ENCODE measurements at regions not wholly inside any gene's neighbourhood (a gene's known extent, or its start where the extent isn't known, plus 50 kb on each side); places are given as distances from the start of the nearest gene placed in this dataset.

DNA sequence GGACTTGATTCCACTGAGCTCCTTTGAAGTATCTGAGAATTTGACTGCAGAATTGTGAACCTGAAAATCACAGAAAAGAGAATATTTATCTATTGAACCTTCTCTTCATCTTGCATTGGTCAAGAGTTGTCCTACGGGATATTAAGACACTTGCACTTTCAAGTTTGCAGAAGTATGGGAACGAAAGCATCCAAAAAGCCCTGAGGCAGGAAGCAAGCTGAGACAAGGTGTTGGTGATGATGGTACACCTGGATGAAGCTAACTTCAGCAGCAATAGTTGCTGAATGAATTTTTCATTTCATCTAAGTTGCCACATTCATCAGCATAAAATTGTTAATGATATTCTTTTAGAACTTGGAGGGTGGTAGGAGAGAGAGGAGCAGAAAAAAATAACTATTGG is 686.6 kb upstream of the ADAMTS5 start:
- DNase-seq: no peak

DNA sequence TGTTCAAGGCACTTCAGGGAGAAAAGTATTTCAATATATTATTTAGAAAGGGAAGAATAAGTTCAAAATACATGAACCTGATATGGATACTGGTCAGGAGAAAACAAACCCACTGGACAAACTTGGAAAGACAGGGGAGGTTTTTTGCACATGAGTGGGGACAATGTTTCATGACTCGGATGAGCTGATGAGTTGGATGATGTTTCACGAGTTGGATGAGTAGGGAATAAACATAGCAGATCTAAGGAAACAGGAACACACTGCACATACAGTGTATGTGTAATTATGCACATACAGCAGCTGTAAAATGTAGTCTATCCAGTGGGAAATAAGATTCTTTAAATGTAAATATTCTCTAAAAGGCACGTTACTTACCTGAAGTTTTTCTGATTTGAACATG is 682.9 kb upstream of the ADAMTS5 start:
- DNase-seq: no peak

DNA sequence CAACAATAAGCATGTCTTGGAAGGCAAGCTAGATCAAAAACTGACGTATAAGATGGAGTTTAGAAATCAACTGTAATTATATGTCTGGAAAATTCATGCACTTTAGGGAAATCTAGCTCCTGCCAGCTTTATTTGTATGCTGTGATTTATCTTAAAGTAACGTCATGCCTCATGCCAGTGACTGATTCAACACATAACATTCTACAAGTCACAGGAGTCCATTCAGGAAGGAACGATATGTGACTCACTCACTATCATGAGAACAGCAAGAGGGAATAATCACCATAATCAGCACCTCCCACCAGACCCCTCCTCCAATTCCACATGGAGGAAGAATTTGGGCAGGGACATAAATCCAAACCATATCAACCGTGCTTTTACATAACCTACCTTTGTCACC is 682.4 kb upstream of the ADAMTS5 start:
- DNase-seq: no peak

DNA sequence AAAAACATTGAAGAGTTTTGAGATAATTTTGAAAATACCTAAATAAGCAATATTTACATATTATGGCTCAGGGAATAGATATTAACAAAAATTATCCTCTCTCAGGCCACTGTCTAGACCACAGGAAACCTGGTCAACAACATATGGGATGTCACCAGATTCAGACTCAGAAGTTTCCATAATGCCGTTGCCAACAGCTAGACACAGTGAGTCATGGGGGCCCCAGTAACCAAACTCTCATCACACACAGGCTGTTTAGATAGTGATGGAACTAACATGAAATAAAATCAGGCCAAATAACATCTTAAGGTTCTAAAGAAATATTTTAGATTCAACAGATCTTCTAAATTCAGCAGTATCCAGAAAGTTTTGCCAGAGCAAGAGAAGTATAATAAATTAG is 681.7 kb upstream of the ADAMTS5 start:
- DNase-seq: no peak

DNA sequence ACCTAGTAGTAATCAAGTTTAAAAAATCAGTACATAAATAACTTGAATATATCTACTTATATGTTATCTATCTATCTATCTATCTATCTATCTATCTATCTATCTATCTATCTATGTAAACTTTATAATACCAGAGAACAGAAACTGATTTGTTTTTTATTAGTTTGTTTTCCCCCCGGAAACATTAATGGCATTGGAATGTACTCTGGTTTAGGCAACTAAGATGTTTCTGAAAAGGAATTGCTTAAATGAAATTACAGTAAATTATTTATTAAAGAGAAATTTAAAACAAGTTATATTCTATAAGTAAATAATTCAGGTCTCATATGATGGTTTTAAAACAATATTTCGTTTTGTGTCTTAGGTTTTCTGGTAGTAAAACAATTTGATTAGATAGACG is 681.0 kb upstream of the ADAMTS5 start:
- no peak for DNase-seq

DNA sequence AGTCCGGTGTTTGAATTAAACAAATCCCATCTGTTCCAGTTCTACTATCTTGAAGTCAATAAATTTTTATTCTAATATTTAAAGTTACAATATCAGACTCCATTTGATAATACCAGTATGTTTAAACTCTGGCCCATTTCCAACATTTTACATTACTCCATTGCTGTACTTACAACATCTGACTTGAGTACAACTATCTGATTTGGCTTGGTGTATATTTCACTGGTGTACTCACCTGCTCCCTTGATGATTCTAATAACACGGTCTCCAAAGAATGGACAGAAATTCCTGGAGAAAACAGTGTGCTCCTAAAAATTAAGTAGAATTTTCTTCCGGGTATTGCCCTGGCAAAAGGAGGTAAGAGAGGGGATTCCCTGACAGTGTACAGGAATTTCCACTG is 680.5 kb upstream of the ADAMTS5 start:
- no peak for DNase-seq

DNA sequence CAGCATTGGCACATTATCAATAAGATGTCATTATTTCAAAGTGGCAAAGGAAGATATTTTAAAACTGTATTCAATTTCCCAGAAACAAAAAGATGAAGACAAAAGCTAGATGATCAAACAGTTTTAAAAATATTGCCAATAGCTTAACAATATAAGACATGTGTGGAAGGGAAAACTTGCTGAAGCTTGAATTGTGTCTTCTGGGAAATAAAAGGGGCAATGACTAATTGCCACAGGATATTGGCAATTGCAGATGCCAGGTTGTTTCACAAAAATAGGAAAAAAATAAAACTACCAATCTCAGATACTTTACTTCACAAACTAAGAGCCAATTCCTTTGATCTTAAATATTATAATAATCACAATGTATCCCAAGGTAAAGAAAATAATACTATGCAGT is 679.8 kb upstream of the ADAMTS5 start:
- no peak for DNase-seq

DNA sequence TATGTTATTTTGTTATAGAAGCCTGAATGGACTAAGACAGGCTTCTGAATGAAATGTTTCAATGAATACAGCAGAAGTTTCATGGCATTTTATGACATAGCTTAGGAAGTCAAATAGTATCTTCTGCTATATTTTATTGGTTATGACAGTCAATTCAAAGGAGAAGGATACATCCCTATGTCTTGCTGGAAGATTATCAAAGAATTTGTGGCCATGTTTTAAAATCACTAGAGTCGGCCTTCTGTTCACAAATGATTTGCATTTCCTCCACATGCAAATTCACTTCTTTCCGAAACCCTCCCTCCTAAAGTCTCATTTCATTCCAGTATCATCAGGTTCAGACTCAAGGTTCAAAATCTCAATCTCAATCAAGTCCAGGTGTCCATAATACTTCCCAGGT is 679.2 kb upstream of the ADAMTS5 start:
- no peak for DNase-seq

DNA sequence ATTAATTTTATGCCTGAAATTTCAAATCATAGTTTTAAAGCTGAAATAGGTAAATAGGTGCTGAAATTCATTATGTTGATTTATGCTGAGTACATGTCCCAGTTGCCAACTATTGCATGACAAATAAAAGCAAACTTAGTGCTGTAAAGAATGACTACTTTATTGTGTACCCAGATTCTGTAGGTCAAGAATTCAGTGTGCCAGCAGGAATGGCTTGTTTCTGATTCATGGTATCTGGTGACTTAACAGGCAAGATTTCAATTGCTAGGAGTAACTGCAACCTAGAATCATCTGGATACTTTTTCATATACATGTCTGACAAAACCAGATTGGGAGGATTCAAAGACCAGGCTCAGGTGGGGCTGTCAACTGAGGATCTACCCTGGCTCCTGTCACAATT is 678.4 kb upstream of the ADAMTS5 start:
- no peak for DNase-seq

DNA sequence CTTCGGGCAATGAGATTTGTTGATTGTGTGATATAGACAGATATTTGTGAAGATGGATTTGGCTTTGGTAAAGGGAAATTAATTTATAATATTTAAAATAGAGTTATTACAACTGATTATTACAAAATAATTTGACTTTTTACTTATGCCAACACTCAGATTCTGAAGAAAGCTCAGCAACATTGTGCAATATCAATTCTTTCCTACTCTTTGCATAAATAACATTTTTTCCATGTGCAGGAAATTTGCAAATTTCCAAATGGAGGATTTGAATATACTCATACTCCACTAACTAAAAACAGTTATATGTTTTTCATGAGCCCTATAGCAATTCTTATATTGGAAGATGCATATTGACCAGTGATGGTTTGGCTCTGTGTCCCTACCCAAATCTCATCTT is 676.4 kb upstream of the ADAMTS5 start:
- DNase-seq: no peak

DNA sequence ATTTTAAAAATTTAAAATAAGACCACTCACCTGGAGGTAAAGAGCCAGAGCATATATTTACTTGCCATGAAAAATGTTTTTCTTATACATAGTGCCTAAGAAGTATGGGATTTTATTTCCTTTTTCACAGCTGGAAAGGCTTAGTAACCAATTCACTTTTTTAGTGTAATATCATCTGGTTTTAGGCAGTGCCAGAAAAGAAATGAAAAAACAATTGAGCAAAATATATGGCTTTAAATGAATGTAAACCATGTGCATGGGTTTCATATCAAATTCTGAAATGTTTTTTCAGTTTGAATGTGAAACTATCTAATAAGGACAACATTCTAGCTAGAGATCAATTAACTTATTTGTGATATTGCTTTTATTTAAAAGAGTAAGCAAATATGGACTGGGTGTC is 672.4 kb upstream of the ADAMTS5 start:
- no peak for DNase-seq

DNA sequence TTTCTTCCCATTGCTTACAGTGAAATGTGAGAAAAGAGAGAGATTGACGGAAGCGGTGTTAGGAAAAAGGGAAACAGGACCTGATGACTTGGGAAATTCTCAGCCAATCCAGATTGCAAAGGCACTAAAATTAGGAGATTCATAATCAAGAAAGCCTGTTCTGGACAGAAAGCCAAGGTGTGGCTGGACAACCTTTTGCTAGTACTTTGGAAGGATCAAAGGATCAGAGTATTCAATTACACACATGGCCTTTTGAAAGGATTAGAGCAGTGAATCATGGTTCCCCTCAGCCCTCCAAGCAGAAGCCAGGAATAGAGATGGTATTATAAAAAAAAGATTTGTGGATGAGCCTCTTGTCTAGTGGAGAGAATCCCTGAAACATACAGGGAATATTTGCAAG is 669.8 kb upstream of the ADAMTS5 start:
- DNase-seq: no peak

DNA sequence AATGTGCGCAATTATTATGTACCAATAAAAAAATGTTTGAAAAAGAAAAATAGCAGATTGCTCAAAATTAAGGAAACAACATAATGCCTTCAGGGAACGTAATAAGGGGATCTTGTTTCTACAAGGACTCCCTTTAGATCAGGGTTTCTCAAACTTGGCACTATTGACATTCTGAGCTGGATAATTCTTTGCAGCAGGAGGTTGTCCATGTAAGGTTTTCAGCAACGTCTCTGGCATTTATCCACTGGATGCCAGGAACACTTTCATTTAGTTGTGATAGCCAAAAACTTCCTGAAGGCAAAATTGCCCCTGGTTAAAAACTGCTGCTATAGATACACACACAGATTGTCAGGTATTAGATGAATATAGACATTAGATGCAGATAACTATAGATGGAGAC is 666.7 kb upstream of the ADAMTS5 start:
- DNase-seq: no peak

DNA sequence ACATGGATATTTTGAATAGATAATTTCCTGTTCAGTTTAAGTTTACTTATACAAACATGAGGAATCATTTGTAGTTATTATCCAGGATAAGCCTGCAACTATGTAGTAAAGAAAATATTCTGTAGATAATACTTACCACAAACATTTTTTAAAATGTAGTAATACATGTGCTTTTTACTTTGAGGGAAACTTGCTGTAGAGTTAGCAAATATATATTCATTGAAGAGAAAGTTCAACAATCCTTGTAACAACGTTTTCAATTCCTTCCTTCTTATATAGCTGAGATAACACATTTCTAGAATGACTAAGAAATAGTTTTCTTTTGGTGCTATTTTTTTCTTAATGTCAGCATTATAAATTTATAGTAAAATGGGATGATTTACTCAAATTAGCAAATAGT is 664.6 kb upstream of the ADAMTS5 start:
- no peak for DNase-seq

DNA sequence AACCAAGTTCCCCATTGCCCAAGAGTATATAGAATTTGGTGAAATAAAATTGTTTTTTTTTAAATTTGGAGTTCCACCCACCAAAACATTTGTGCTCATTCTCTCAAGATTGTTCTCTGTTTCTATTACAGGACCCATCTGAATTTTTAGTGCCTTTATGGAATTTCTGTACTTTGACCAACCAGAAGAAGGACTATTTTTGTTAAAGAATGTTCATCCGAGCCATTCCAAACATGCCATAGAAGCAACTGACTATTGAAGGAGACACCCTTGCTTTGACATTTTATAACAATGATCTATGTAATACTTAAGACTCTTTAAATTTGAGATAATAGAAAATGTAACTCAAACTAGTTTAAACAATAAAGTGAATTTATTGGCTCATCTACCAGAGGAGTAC is 655.7 kb upstream of the ADAMTS5 start:
- no peak for DNase-seq

DNA sequence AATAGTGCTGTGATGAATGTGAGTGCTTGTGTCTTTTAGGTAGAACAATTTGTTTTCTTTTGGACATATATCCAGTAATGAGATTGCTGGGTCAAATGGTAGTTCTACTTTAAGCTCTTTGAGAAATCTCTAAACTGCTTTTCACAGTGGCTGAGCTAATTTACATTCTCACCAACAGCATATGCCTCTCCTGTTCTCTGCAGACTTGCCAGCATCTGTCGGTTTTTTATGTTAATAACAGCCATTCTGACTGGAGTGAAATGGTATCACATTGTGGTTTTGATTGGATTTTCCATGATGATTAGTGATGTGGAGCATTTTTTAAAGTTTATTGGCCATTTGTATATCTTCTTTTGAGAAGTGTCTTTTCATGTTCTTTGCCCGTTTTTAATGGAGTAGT is 647.3 kb upstream of the ADAMTS5 start:
- no peak for DNase-seq

DNA sequence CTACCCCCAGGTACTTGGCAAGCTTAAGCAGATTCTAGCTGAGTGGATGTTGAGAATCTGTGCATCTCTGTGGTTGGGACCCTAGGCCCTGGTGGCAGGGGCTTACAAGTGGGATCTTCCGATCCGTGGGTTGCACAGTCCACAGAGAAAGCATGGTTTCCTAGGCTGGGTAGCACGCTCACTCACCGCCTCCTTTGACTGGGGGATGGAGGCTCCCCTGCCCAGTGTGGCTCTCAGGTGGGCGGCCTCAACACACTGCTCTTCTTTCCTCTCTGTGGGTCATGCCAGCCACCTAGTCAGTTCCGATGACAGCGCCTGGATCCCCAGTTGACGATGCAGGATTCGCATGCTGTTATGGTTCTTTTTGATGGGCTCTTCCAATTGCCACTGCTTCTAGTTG is 639.5 kb upstream of the ADAMTS5 start:
- no peak for DNase-seq

DNA sequence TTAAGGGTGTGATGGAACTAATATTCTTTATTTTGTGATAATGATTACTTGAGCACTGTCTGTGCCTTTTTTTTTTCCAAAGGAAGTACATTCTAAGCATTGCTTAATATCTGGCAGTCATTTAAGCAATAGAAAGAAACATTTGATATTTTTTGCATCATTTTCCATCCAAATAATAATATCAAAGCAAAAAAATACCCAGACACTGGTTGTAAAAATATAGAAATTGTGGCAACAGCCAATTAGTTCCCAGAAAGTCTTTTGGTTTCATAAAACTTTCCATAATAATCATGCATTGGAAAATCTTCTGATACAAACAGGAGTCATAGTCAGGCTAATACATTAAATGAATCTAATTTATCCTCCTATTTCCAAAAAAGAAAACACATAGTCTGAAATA is 629.3 kb upstream of the ADAMTS5 start:
- no peak for DNase-seq

DNA sequence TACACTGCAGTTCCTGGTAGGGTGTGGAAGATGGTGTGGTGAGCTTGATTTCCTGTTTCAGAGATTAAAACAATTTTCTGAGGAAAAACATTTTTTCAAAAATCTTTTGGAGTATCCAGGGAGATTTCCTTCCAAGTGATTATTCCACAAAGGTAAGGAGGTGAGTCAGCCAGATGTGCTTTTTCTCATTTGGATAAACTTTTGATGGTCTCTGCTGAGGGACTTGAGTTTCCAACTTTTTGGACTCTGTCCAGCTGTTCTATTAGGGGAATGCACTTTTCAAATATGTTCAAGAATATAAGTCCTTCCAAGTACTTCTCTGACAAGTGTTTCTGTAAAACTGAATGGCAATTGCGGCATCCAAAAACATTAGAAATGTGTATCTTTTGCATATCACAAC is 628.8 kb upstream of the ADAMTS5 start:
- no peak for DNase-seq

DNA sequence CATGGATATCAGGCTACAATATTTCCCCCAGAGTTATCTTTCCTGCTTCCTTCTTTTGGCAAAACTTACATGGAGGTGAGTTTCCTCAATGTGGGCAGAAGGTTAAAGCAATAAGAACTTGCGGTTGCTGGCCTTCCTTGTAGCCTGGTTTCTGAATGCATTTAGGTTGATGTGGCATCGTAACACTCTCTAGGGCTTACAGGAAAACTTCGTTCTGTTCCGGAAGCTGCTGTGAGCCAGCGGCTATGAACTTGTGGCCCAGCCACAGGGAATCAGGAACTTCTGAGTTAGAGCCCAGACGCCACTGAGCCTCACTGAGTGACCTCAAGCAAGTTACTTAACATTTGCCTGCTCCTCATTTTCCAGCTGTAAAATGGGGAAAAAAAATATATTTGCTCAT is 623.4 kb upstream of the ADAMTS5 start:
- no peak for DNase-seq

DNA sequence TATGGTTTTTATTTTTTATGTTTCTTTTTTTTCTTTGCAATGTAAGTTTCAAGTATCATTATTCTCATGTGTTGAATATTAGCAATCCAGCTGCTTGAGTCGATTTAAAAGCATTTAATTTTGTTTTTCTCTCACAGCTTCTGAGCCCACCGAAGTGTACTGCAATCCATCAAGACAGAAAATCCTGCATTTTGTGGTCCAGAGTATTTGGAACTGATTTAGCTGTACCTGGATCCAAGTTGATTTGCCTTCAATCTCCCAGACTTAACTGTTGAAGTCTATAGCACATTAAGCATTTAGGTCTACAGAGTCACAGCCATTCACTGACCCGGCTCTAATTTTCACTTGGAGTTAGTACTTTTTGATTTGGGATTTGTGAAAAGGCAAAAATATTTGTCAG is 622.9 kb upstream of the ADAMTS5 start:
- DNase-seq: no peak

DNA sequence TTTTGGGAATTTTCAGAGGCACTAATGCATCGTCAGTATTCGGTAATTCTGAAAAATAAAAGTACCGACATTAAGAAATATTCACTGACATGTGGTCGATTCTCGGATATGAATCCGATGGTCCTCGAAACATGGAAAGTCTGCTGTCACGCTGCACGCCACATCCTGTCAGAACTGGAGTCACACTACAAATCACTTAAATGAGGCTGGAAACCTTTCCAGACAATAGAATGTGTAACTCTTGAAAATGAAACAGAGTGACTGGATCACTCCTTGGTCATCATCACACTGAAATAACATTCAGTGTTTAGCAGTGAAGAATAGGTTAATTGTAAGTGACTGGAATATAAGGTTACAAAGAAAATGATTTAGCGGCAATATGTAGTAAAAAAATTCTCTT is 620.1 kb upstream of the ADAMTS5 start:
- DNase-seq: no peak

DNA sequence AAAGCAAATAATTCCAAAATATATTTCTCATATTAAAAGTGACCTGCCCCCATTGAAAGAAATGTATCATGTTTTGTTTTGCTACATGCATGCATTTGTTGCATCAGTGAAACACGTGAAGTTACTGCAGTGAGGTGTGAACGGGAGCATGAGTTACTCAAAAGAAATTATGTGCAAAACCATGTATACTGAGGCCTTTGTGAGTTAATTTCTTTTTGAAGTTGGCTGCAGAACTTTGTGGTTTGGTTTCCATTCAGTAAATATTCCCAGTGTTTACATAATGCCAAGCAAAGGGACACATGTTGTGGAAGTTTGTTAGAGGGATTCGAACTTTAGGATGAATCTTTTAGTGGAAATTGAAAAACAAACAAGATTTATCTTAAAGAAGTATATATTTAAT is 619.4 kb upstream of the ADAMTS5 start:
- no peak for DNase-seq

DNA sequence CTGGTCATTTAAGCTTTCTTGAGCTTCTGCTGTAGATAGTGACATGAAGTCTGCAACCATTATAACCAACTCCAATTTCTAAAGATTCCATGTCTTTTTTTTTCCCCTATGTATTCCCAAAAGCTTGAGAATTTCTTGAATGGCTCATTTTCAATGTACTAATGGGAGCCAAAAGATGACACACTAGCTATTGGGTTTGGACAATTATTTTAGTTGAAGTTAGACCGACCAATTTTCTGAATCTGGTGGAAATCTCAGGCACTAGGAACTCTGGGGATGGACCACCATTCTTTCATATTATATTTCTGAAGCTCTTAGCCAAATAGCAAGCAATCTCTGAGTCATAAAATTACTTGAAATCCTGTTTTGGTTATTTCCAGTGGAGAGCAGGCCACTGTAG is 617.4 kb upstream of the ADAMTS5 start:
- DNase-seq: no peak

DNA sequence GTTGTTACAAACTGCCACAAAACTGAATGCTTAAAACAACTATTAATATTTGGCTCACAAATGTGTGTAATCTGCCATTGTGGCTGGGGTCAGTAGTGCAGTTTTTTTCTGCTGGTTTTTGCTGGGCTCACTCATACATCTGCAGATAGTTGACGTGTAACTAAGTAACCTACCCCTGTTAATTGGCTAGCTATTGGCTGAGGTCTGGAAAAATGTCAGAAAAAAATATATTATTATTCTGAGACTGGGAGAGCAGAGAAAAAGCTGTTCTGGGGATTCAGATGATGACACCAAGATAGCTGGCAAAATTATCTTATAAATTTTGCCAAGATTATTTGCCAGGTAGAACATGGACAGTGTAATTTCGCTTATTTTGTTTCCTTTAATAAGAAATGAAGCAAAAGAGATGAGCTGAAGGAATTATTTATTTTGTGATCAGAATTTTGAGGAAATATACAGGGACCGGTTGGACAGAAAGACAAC is 616.1 kb upstream of the ADAMTS5 start:
- no peak for DNase-seq

DNA sequence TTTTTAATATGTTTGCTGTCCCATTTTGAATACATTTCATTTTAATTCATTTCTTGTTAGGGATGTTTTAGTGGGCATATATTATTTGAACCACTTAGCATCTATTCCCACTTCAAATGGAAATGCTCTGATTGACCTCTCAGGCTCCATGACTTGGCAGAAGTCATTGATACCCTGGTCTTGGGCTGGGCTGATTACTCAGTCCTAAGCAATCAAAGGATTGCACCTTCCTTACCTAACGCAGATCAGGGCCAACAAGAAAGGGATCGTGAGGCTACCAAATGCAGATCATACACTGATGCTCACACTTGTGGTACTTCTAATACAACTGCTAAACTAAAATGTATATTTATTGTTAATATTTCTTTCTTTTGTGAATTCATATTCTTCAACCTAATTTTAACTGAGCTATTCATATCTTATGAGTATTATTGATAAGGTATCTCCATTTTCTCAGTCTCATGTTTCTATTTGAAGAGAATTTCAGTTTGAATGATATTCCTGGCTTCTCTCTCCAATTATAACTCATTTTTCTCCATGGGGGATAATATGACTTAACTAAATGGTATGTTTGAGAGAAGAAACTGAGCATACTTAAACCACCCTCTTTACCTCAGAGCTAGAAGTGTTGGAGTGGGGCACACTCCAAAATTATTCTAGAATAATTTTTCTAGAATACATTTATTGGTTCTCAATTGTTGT is 615.5 kb upstream of the ADAMTS5 start:
- no peak for DNase-seq

Measured in islet precursor cell (in vitro differentiated cells).